ENCODE measurements at regions not wholly inside any gene's neighbourhood (a gene's known extent, or its start where the extent isn't known, plus 50 kb on each side); places are given as distances from the start of the nearest gene placed in this dataset.

DNA sequence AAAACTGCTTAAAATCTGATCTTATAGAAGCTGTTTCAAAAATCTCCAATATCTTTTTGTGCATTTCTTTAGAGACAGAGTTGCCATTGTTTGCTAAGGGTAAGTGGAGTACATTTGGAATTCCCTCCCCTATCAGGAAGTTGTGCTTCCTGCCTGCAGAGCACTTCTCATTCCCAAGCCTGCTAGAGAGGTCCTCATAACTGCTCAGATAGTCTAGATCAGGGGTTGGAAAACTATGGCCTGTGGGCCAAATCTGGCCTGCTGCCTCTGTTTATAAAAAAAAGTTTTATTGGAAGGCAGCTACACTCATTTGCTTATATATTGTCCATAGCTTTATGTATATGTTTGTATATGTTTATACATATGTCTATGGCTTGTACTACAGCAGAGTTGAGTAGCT is 333.7 kb upstream of the PROK2 start:
- TF ChIP-seq POLR2AphosphoS5 (IDR thresholded peaks at IDR 0.05) (no peak), POLR2A (IDR thresholded peaks at IDR 0.05) (no peak)
- TF ChIP-seq, protein P1, sequence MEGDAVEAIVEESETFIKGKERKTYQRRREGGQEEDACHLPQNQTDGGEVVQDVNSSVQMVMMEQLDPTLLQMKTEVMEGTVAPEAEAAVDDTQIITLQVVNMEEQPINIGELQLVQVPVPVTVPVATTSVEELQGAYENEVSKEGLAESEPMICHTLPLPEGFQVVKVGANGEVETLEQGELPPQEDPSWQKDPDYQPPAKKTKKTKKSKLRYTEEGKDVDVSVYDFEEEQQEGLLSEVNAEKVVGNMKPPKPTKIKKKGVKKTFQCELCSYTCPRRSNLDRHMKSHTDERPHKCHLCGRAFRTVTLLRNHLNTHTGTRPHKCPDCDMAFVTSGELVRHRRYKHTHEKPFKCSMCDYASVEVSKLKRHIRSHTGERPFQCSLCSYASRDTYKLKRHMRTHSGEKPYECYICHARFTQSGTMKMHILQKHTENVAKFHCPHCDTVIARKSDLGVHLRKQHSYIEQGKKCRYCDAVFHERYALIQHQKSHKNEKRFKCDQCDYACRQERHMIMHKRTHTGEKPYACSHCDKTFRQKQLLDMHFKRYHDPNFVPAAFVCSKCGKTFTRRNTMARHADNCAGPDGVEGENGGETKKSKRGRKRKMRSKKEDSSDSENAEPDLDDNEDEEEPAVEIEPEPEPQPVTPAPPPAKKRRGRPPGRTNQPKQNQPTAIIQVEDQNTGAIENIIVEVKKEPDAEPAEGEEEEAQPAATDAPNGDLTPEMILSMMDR (IDR thresholded peaks at IDR 0.05) = no peak
